DOHH2 (cell line): ENCODE measurements at regions not wholly inside any gene's neighbourhood (a gene's known extent, or its start where the extent isn't known, plus 50 kb on each side); places are given as distances from the start of the nearest gene placed in this dataset.
"Not testable (repeated sequence)": the region's sequence is repeated elsewhere in the genome, so short reads cannot be mapped to it uniquely, and the experiment has no call there.

Source experiments
- CTCF ChIP-seq: fragments of 200-600 bp; sonication (generic); IDR thresholded peaks from one replicate; pipeline ENCODE4 v1.5.1; 2014; ENCODE audit warnings: antibody characterized with exemption, mild to moderate bottlenecking, low read depth, low read length; ENCODE audit not compliant: poor library complexity, severe bottlenecking
- EZH2phosphoT487 ChIP-seq: fragments of 200-600 bp; sonication (generic); IDR thresholded peaks from 2 replicates; pipeline ENCODE4 v1.6.1; 2017; ENCODE audit warnings: borderline replicate concordance, mild to moderate bottlenecking, antibody characterized with exemption, low read length, moderate library complexity, mixed read lengths

- TF ChIP-seq CTCF, EZH2phosphoT487: not testable (repeated sequence)
These were observed 101.3 kb upstream of the CCNG1 start for GRCh38 chr5:163336074-163336473.
